HG03354 (cell line): ENCODE measurements at regions not wholly inside any gene's neighbourhood (a gene's known extent, or its start where the extent isn't known, plus 50 kb on each side); places are given as distances from the start of the nearest gene placed in this dataset.

Experiments
- ATAC-seq: cut with Tn5 transposase; IDR thresholded peaks from one replicate; pipeline ENCODE4 v1.9.1; 2021; ENCODE audit warnings: mild to moderate bottlenecking; ENCODE audit not compliant: unreplicated experiment, poor library complexity, severe bottlenecking

- no peak for ATAC-seq
Measured at GRCh38 chr10:36281831-36282331, 639.8 kb upstream of the FZD8 start.

DNA sequence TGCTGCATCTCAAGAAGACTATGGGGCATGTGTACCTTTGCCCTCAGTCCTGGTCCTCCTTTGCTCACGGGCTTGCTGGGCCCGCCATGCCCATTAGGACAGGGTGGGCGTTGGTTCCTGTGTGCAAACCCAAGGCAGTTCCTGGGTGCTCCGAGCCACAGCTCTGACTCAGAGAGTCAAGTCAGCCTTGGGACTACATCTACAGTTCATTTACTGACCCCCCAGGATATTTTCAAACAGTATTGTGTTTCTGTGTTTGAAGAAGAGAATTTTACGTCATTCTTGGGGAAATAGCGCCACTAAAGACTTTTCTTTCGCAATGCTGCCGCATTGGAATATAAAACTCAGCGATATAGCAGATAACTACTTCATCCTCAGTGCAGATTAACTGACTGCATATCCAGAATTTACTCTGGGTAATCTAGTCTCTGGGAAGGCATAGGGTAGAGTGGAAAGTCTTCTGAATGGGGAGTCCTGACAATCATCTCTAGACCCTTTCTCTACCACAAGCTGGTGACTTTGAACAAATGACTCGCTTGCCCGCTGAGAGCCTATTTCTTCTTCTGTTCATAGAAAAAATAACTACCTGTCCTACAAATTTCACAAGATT is 638.9 kb upstream of the FZD8 start:
- ATAC-seq: no peak

- ATAC-seq: no peak
Measured at GRCh38 chr10:36280321-36280741, 638.2 kb upstream of the FZD8 start.

DNA sequence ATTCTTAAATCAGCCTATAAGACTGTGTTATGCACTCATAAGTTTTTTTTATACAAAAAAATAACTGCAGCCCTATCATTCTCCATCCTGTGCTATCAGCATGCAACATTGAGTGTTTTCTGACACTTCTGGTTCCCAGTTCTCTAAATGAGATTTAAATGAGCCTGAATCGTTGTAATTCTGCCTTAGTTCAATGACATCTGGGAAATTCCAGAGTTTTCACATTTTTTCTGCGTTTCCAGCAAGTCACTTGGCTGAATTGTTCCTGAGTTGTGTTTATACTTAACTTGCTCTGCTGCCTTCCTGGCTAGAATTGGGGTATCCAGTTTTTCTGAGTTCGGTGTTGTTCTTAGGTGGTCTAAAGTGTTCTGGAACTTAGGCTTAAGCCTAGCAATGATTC is 636.1 kb upstream of the FZD8 start:
- no peak for ATAC-seq

DNA sequence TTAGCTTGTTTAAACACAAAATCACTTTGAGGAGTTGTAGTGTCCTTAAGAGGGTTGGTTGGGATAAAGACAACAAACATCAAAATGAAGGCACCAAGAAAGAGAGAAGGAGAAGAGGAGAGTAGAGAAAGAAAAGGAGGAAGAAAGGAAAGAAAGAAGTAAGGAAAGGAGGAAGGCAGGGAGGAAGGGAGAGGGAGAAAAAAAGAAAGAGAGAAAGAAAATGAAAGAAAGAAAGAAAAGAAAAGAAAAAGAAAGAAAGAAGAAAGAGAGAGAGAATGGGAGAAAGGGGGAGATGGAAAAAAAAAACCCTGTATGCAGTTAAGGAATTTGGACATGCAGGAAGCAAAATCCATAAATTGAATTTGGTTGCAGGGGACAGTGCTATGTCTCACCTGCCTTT is 635.4 kb upstream of the FZD8 start:
- no peak for ATAC-seq

GRCh38 chr10:36271627-36272340 is 629.7 kb upstream of the FZD8 start:
- ATAC-seq: no peak

DNA sequence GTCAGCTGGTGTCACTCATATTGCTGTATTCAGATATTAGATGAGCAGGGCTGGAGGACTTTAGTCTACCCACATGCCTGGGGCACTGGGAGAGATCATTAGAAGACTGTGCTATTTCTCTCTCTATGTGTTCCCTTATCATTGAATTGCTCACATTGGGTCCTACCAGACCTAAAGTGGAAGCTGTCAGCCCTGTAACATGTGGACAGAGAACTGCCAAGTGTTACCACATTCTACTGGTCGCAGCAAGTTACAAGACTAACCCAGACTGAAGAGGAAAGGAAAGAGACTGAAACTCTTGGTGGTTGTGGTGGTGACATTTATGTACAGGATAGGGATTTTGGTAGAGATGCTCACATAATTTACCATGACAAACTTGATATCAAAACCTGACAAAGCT is 627.1 kb upstream of the FZD8 start:
- ATAC-seq: no peak

GRCh38 chr10:36266923-36267322 is 624.8 kb upstream of the FZD8 start:
- no peak for ATAC-seq

DNA sequence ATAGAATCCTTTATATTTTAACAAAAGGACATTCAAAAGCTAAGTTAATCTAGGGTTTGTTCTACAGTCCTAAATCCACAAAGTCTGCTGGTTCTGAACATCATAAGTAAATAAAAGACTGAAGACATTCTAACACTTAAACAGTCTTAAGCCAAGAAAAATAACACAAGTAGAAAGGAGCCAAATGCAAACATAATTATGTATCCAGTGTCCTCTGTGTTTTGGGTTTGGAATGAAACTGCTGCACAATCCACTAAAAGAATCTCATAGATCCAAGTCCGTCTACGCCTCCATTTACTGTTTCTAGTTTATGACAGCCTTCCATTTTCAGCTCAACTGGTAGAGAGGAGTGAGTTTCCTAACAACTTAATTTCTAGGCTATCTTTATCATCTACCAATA is 623.6 kb upstream of the FZD8 start:
- no peak for ATAC-seq

DNA sequence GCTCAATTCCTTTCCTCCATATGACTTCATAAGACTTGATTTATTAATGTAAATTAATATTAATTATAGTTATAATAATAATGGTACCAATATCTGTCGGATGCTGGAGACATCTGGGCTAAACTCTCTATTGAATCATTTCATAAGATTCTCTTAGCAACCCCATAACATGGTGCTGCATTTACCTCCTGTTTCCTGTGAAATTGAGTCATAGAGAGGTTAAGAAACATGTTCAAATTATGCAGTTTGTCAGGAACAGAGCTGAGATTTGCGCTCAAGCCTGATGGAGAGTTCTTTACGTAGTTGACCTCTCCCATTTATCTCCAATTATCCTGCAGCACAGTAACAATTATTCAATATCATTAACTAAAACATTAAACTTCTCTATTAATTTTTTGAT is 621.8 kb upstream of the FZD8 start:
- no peak for ATAC-seq

DNA sequence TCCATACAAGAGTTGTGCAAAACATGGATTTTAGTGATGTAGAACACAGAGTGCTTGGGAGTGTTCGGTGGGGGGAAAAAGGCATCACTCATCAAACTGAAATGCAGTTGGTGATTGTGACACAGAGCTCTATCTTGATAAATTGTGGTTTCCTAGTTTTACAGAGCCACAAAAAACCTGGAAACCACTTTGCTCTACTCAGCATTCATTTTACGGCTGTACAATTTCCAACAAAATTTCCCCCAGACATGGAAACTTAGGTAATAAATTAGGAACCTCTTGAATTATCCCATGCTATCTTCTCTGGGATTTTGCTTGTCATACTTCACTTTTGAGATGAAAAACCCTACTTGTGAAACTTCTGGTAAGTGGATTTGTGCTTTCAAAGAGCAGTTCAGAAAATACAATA is 614.9 kb upstream of the FZD8 start:
- no peak for ATAC-seq

- no peak for ATAC-seq
Measured at GRCh38 chr10:36256166-36256565, 614.1 kb upstream of the FZD8 start.

DNA sequence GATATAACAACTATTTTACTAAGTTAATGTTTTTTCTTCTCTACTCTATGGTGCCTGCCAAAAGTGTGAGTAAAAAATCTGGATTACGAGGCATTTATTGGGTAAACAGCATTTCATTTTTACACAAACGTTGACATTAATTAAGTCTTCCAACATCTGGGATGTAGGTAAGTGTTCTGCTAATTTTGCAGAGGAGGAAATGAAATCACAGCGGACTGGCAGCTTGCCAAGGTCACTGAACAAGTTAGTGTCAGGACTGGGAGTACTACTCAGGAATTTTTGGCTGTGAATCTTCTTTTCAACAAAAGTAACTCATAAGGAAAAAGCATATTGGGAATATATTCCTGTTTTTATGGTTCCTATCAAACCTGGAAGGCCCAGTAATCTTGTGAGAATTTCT is 612.1 kb upstream of the FZD8 start:
- ATAC-seq: no peak

GRCh38 chr10:36253731-36254130 is 611.6 kb upstream of the FZD8 start:
- no peak for ATAC-seq

GRCh38 chr10:36251068-36251467 is 609.0 kb upstream of the FZD8 start:
- no peak for ATAC-seq

DNA sequence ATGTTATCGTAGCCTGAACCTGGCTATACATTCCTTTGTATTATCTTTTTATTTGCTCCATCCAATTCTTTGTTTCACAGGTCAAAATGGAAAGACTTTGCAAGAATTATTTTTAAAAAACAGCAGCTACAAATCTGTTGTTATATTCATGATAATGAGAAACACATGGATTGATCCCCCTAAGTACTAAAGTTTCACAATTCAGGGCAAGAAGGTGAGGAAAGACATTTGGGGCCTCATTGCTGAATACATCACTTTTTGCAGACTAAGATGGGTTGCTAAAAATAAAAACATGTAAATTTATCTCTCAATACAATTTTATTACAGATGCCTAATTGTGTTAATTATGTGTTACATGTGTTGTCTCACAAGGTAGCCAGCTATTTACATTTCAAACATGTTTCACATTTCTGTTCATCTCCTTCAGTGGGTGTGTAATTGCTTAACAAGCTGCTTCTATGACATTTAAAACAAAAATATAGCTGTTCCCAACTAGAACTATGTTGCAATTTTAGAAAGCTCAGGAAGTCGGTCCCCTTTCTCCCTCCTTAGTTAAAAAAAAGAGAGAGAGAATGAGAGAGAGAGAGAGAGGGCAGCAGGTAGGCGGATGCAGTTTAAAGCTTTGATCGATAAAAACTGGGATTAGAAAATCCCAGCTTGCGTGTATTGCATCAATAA is 606.3 kb upstream of the FZD8 start:
- ATAC-seq: no peak

DNA sequence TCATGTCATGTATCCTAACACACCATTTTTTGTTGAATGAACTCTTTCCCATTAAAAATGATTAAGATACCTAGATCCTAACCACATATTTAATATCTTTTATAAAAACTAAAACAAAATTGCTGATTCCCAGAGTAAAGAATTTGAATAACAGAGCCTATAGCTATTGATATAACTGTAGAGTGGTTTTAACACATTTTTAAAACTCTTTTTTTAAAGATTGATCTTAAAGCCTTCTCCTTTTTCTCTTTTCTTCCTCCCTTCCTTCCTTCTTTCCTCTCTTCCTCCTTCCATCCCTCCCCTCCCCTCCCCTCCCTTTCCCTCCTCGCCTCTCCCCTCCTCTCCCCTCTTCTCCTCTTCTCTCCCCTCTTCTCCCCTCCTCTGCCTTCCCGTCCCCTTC is 605.4 kb upstream of the FZD8 start:
- no peak for ATAC-seq

DNA sequence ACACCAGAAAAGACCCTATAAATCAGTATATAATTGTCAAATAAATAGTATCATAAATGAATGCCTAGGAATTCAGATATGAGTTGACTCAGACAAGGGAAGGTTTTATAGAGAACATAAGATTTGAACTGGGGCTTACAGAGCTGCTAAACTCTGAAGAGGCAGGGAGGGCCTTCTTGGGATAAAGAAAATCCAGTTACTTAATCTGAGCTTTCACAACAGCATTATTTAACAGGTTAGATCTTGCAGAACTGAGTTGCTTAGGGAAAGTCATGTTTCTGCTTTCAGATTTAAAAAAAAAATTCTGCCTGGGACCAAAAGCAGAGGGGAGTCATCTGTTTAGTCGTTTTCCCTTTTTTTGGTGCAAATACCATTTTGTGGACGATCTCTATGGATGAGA is 594.8 kb upstream of the FZD8 start:
- ATAC-seq: no peak

DNA sequence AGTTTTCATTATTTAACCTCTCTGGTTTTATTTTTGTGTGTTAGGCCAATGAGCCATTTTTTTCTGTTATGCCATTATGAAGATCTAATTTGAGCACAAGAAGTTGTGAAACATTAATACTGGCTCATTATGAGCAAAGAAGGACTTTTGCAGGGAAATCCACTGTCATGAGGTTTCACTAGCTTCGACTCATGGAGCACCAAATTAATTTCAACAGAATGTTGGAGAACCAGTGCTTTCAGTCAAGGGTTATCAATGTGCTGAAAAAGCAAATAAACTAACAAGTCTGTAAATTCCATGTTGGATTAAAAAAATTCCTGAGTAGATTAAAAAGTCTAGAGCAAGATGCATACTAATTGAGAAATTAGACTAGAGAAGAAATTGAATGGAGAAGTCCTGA is 594.2 kb upstream of the FZD8 start:
- ATAC-seq: no peak

GRCh38 chr10:36232935-36233334 is 590.8 kb upstream of the FZD8 start:
- no peak for ATAC-seq

DNA sequence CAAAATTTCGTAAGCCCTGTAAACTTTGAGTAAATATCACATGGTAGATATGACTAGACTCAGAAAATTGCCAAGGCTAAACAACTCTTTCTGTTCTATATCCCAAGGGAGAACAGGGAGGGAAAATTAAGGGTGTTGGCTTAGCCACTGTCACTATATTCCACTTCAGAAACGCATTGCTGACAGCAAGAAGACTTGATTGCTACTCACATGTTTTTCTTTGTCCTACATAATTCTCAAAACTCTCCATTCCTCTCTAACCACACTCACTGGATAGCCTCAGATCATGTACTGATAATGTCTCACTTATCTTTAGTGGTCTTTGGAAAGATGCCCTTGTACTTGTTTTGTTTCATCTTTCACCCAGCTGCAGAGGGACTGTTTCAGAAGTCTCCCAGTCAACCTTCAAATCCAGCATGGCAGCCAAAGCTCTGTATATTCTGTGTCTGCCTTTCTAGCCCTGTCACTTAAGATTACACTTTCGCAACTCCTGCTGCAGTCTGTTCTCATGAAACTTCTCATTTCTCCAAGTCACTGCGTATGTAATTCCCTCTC is 582.4 kb upstream of the FZD8 start:
- ATAC-seq: no peak
